Pancreas (tissue), 10 donors: ENCODE measurements at regions not wholly inside any gene's neighbourhood (a gene's known extent, or its start where the extent isn't known, plus 50 kb on each side); places are given as distances from the start of the nearest gene placed in this dataset.
"Not testable (repeated sequence)": the region's sequence is repeated elsewhere in the genome, so short reads cannot be mapped to it uniquely, and the experiment has no call there.

Experiments
- ATAC-seq, 4 donors: fragments of 200-7000 bp; cut with Tn5 transposase; one replicate each; pipeline versions ENCODE4 v1.8.0 to v1.9.1; 2020; ENCODE audit warnings: mild to moderate bottlenecking in 4 of 4, moderate library complexity in 4 of 4
- DNase-seq, 6 donors: peaks; one replicate each; pipeline ENCODE4 v3.0.0-alpha.2; 2020
- FAIRE-seq: peaks from 2 replicates; lab custom pipeline; 2012; peaks lifted over from hg19 to GRCh38; lab: Jason Lieb, UNC
- H3K27ac ChIP-seq, 4 donors: fragments of 200-600 bp; sonication (generic); 1 replicate in 3 of 4; 2 replicates in 1 of 4; pipeline versions ENCODE4 v1.5.0 to v1.8.0; 2020
- H3K27me3 ChIP-seq, 4 donors: fragments of 200-600 bp; one replicate each; pipeline ENCODE4 v1.8.0; 2021
- H3K36me3 ChIP-seq, 3 donors: fragments of 200-600 bp; sonication (generic) in 1 of 3; one replicate each; pipeline versions ENCODE4 v1.5.0 to v1.8.0; 2020 to 2021
- H3K4me1 ChIP-seq, 3 donors: fragments of 200-600 bp; one replicate each; pipeline ENCODE4 v1.8.0; 2021
- H3K4me3 ChIP-seq, 4 donors: fragments of 200-600 bp; sonication (generic) in 2 of 4; one replicate each; pipeline versions ENCODE4 v1.5.0 to v1.8.0; 2020 to 2021
- H3K9me3 ChIP-seq, 4 donors: fragments of 200-600 bp; one replicate each; pipeline ENCODE4 v1.8.0; 2021
- WGBS, 2 donors: extraction: QIAGEN DNeasy Blood & Tissue Kit; methylation state at CpG; one replicate each; pipeline ENCODE4 v1.1.7; 2013; 5-methylcytosine and 5-hydroxymethylcytosine counted together
- intact Hi-C, 3 donors: fragments of 100-400 bp; cut with DNase I; formaldehyde crosslinking; loops; one replicate each; pipeline versions ENCODE4 v1.11.1 to v1.14.2; 2022
- TF ChIP-seq, protein P1 (sequence below), 4 donors: fragments of 200-600 bp; sonication (generic) in 3 of 4; IDR thresholded peaks; one replicate each; pipeline versions ENCODE4 v1.5.0 to v1.8.0; 2021; ENCODE audit warnings: antibody characterized with exemption in 4 of 4
- donor health status: healthy with polysubstance abuse.
- donor health status: DM: no; HTN: no; CAD: no; lungs with moderate emphysema.
- donor health status: DM: no; HTN: no; CAD: no.
- donor health status: control.
- donor health status: control.
- donor health status: Bipolar disorder and iron deficiency.
- donor health status: DM: yes; HTN: yes; CAD: no.
- donor health status: DM: no; HTN: no; CAD: no.
- donor health status: DM: no; HTN: no; CAD: no.
- donor health status: DM: yes; HTN: yes; CAD: no.

DNA sequence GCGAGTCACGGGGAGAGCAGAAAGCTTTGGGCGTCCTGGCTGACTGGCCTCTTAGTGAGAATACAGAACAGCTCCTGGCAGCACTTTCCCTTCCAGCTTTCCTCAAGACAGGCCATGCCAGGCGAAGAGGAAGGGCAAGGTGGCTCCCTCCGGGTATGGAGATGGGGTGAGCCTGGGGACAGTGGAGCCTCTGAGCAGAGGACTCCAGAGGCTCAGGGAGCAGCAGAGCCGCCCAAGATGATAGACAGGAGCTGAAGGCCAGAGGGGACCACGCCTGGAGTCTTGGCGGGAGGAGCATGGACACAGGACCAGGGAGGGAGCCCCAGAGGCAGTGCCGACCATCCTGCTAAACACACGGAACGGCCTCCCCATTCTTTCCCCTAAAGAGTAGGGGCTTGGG, 229.1 kb downstream of the TM9SF2 start:
- WGBS, 2 donors = 92 to 93% methylated on average over 11 of the region's 11 CpGs
- Histone ChIP-seq H3K4me3 (no peak overlapping the region), H3K9me3 (no peaks in the 10 kb centered on the region), H3K27me3 (no peaks in the 10 kb centered on the region), H3K27ac (no peak overlapping the region), H3K4me1 (no peaks in the 10 kb centered on the region), H3K36me3 (no peaks in the 10 kb centered on the region)
- DNase-seq (no peak), ATAC-seq (no peak), FAIRE-seq (no peak)
- TF ChIP-seq, protein P1, sequence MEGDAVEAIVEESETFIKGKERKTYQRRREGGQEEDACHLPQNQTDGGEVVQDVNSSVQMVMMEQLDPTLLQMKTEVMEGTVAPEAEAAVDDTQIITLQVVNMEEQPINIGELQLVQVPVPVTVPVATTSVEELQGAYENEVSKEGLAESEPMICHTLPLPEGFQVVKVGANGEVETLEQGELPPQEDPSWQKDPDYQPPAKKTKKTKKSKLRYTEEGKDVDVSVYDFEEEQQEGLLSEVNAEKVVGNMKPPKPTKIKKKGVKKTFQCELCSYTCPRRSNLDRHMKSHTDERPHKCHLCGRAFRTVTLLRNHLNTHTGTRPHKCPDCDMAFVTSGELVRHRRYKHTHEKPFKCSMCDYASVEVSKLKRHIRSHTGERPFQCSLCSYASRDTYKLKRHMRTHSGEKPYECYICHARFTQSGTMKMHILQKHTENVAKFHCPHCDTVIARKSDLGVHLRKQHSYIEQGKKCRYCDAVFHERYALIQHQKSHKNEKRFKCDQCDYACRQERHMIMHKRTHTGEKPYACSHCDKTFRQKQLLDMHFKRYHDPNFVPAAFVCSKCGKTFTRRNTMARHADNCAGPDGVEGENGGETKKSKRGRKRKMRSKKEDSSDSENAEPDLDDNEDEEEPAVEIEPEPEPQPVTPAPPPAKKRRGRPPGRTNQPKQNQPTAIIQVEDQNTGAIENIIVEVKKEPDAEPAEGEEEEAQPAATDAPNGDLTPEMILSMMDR (IDR thresholded peaks at IDR 0.05) = no peak
- intact Hi-C loops = no loop called here

DNA sequence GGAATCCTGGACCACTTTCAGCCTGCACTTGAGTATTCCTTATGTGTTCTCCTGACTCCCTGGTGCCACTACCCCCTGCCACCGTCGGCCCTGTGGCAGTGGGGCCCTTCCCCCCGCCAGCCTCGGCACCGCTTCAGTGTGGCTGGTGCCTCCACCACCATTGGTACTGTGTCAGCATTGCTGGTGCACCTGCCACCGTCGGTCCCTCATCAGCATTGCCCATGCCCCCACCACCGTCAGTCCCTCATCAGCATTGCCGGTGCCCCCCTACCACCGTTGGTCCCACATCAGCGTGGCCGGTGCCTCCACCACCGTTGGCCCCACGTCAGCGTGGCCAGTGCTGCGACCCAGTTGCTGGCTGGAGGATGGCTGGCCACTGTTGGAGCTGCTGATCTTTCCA, 228.5 kb downstream of the TM9SF2 start:
- TF ChIP-seq, protein P1 (IDR thresholded peaks at IDR 0.05) = no peak
- no peak overlapping the region for H3K27ac ChIP-seq
- ATAC-seq = no peak
- intact Hi-C loops = no loop called here
- no peaks in the 10 kb centered on the region for H3K9me3 ChIP-seq
- 93 to 96% methylated on average over 16 of the region's 16 CpGs for WGBS, 2 donors
- H3K4me1 ChIP-seq = no peaks in the 10 kb centered on the region
- no peaks in the 10 kb centered on the region for H3K36me3 ChIP-seq
- H3K27me3 ChIP-seq = no peaks in the 10 kb centered on the region
- H3K4me3 ChIP-seq = no peak overlapping the region
- DNase-seq = peak in 1 of 6 donors; percentile 40
- FAIRE-seq = no peak

DNA sequence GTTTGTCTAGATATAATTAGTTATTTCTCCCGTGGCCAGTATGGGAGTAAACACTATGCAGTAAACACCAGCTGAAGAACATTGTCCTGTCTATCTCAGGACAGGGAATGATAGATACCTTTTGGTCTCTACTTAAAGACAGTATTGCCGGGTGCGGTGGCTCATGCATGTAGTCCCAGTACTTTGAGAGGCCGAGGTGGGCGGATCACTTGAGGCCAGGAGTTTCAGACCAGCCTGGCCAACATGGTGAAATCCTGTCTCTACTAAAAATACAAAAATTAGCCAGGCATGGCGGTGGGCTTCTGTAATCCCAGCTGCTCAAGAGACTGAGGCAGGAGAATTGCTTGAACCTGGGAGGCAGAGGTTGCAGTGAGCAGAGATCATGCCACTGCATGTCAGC, 226.4 kb downstream of the TM9SF2 start:
- H3K27ac ChIP-seq, H3K9me3 ChIP-seq, FAIRE-seq, DNase-seq, H3K27me3 ChIP-seq, H3K36me3 ChIP-seq, intact Hi-C loops, H3K4me1 ChIP-seq, H3K4me3 ChIP-seq, ATAC-seq: not testable (repeated sequence)
- 92% methylated on average over 6 of the region's 6 CpGs for WGBS, 2 donors

DNA sequence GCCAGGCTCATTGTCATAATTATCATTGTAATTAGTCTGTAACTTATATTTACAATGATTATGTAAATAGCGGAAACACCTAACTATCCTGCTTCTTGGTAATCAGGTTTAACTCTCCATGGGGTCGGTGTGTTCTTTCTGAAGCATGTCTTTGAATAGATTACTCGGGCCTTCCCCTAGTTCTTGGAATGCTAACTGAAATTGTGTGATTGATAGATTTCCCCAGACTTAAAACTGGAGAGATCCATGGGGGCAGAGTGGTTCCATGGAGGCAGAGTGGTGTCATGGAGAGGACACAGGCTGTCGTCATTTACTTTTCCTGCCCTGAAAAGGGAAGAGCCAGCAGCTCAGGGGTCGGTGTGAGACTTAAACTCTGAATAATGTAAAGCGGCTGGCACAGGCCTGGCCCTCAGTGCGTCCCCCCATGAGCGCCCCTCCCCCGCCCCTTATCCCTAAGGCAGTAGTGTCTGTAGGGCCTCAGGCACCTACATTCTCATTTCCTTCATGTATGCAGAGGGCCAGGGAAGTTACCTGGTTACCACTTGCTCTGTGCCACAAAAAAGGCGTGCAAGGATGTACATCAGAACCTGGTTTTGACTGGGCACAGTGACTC, 225.1 kb downstream of the TM9SF2 start:
- Histone ChIP-seq H3K4me3 (no peak overlapping the region), H3K27ac (no peak overlapping the region), H3K4me1 (peaks cover 5 to 10% (median 9%) of the 10 kb centered on the region in 3 donors), H3K27me3 (no peaks in the 10 kb centered on the region), H3K9me3 (no peaks in the 10 kb centered on the region), H3K36me3 (no peaks in the 10 kb centered on the region)
- DNase-seq = no peak
- FAIRE-seq = no peak
- intact Hi-C loops = no loop called here
- TF ChIP-seq, protein P1 (IDR thresholded peaks at IDR 0.05) = no peak
- 91 to 95% methylated on average over 10 of the region's 10 CpGs for WGBS, 2 donors
- no peak for ATAC-seq

DNA sequence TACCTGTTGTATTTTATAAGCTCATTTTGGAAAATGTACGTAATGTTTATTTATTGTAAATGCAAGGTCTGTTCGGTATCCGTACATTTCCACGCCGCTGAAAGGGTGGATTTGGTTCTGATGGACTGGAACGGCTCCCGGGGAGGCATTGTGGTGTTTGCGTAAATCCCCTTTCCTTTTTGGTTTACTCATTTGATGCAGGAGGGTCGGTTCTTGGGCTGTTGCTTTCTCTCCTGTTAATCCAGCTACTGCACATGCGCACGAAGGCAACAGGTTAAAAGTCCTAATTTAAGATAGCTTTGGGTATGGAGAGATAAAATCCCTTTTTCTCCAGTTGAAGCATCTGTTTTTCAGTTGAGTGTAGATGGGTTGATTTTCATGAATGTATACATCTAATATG, 224.4 kb downstream of the TM9SF2 start:
- TF ChIP-seq, protein P1 (IDR thresholded peaks at IDR 0.05) = no peak
- Histone ChIP-seq H3K4me1 (peaks cover 5 to 10% (median 9%) of the 10 kb centered on the region in 3 donors), H3K36me3 (no peaks in the 10 kb centered on the region), H3K27me3 (no peaks in the 10 kb centered on the region), H3K9me3 (no peaks in the 10 kb centered on the region), H3K4me3 (no peak overlapping the region), H3K27ac (no peak overlapping the region)
- FAIRE-seq = no peak
- intact Hi-C loops = no loop called here
- WGBS, 2 donors = 92 to 95% methylated on average over 11 of the region's 11 CpGs
- no peak for ATAC-seq
- DNase-seq = no peak
